SK-N-SH treated with all-trans-retinoic acid at 6 μM for 48 hours (cell line): ENCODE measurements at regions not wholly inside any gene's neighbourhood (a gene's known extent, or its start where the extent isn't known, plus 50 kb on each side); places are given as distances from the start of the nearest gene placed in this dataset.

Experiments
- ATAC-seq: fragments of 200-7000 bp; cut with Tn5 transposase; 3 replicates; pipeline ENCODE4 v1.9.1; 2020; ENCODE audit warnings: mild to moderate bottlenecking, moderate library complexity
- ARNTL ChIP-seq: fragments of 450-650 bp; formaldehyde crosslinking; IDR thresholded peaks from 2 replicates; pipeline ENCODE4 v1.5.0; 2020; ENCODE audit warnings: low read depth, mild to moderate bottlenecking, moderate library complexity, borderline replicate concordance
- BACH2 ChIP-seq: fragments of 250-450 bp; sonication (Bioruptor Pico); IDR thresholded peaks from 2 replicates; pipeline ENCODE4 v1.9.0; 2021; ENCODE audit warnings: mild to moderate bottlenecking, borderline replicate concordance
- CSDC2 ChIP-seq: fragments of 250-450 bp; sonication (Bioruptor Pico); IDR thresholded peaks from 2 replicates; pipeline ENCODE4 v1.5.0; 2020; ENCODE audit warnings: mild to moderate bottlenecking, moderate library complexity
- CSRNP3 ChIP-seq: fragments of 250-450 bp; sonication (Bioruptor Pico); IDR thresholded peaks from 2 replicates; pipeline ENCODE4 v1.5.1; 2021; ENCODE audit warnings: mild to moderate bottlenecking, moderate library complexity
- ESRRG ChIP-seq: fragments of 250-450 bp; sonication (Bioruptor Pico); IDR thresholded peaks from 2 replicates; pipeline ENCODE4 v1.6.1; 2021; ENCODE audit warnings: mild to moderate bottlenecking
- GLIS3 ChIP-seq: fragments of 250-450 bp; sonication (Bioruptor Pico); IDR thresholded peaks from 2 replicates; pipeline ENCODE4 v1.5.0; 2020; ENCODE audit warnings: mild to moderate bottlenecking, moderate library complexity
- ISL1 ChIP-seq: fragments of 250-450 bp; sonication (Bioruptor Pico); IDR thresholded peaks from 2 replicates; pipeline ENCODE4 v2.1.2; 2022; ENCODE audit warnings: mild to moderate bottlenecking, moderate library complexity
- OSR1 ChIP-seq: fragments of 250-450 bp; sonication (Bioruptor Pico); IDR thresholded peaks from 2 replicates; pipeline ENCODE4 v1.8.0; 2022; ENCODE audit warnings: moderate library complexity, mild to moderate bottlenecking, inconsistent platforms
- PATZ1 ChIP-seq: fragments of 250-450 bp; sonication (Bioruptor Pico); IDR thresholded peaks from 2 replicates; pipeline ENCODE4 v1.8.0; 2020; ENCODE audit warnings: mild to moderate bottlenecking, moderate library complexity, borderline replicate concordance
- POU6F1 ChIP-seq: fragments of 250-450 bp; sonication (Bioruptor Pico); IDR thresholded peaks from 2 replicates; pipeline ENCODE4 v1.8.0; 2021; ENCODE audit warnings: low read depth, mild to moderate bottlenecking, moderate library complexity, borderline replicate concordance
- PPARA ChIP-seq: fragments of 250-450 bp; sonication (Bioruptor Pico); IDR thresholded peaks from 2 replicates; pipeline ENCODE4 v1.5.0; 2020; ENCODE audit warnings: mild to moderate bottlenecking, borderline replicate concordance
- RARB ChIP-seq: fragments of 250-450 bp; sonication (Bioruptor Pico); IDR thresholded peaks from 2 replicates; pipeline ENCODE4 v1.8.0; 2021; ENCODE audit warnings: mild to moderate bottlenecking, moderate library complexity
- SNAI2 ChIP-seq: fragments of 250-450 bp; sonication (Bioruptor Pico); IDR thresholded peaks from 2 replicates; pipeline ENCODE4 v1.5.0; 2020; ENCODE audit warnings: mild to moderate bottlenecking, moderate library complexity
- TCF4 ChIP-seq: fragments of 250-450 bp; sonication (Bioruptor Pico); IDR thresholded peaks from 2 replicates; pipeline ENCODE4 v1.8.0; 2021; ENCODE audit warnings: mild to moderate bottlenecking, moderate library complexity, borderline replicate concordance
- TOX ChIP-seq: fragments of 250-450 bp; sonication (Bioruptor Pico); IDR thresholded peaks from 2 replicates; pipeline ENCODE4 v1.8.0; 2021; ENCODE audit warnings: mild to moderate bottlenecking, moderate library complexity, borderline replicate concordance
- TSHZ2 ChIP-seq: fragments of 250-450 bp; sonication (Bioruptor Pico); IDR thresholded peaks from 2 replicates; pipeline ENCODE4 v1.5.0; 2020; ENCODE audit warnings: mild to moderate bottlenecking, moderate library complexity
- ZC3H10 ChIP-seq: fragments of 250-450 bp; sonication (Bioruptor Pico); IDR thresholded peaks from 2 replicates; pipeline ENCODE4 v1.5.1; 2021; ENCODE audit warnings: mild to moderate bottlenecking, moderate library complexity
- ZFP3 ChIP-seq: fragments of 250-450 bp; sonication (Bioruptor Pico); IDR thresholded peaks from 2 replicates; pipeline ENCODE4 v1.5.0; 2020; ENCODE audit warnings: mild to moderate bottlenecking, moderate library complexity
- ZFP30 ChIP-seq: fragments of 450-650 bp; formaldehyde crosslinking; IDR thresholded peaks from 2 replicates; pipeline ENCODE4 v1.5.0; 2022; ENCODE audit warnings: mild to moderate bottlenecking, moderate library complexity
- ZNF565 ChIP-seq: fragments of 450-650 bp; formaldehyde crosslinking; conservative IDR thresholded peaks from 2 replicates; pipeline ENCODE4 v1.5.0; 2020; ENCODE audit warnings: low read depth, mild to moderate bottlenecking, moderate library complexity
- ZNF8 ChIP-seq: fragments of 450-650 bp; formaldehyde crosslinking; IDR thresholded peaks from 2 replicates; pipeline ENCODE4 v1.5.0; 2020; ENCODE audit warnings: mild to moderate bottlenecking, moderate library complexity
- TF ChIP-seq, protein P1 (sequence below): fragments of 250-450 bp; sonication (Bioruptor Pico); IDR thresholded peaks from 2 replicates; pipeline ENCODE4 v1.5.1; 2020; ENCODE audit warnings: low read depth, mild to moderate bottlenecking, moderate library complexity

DNA sequence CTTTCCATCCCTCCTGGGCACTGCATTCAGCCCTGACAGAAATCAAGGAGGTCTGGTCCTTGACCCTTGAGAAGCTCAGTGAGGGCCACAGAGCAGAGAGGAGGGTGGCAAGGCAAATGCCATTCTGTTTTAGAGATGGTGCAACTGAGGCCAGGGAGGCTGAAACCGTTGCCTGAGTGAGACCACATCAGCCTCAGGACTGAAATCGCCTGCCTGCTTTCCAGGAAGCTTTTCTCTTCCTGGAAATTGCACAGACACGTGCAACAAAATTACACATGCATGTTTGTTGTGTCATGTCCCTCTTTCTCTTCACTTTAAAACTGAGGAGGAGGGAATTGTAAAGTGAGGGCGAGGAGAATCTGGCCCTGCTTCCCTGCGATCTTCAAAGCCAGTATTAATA, 113.7 kb upstream of the PDE10A start:
- no peak for ATAC-seq
- TF ChIP-seq ZNF565 (no peak), ESRRG (no peak), ZFP3 (no peak), TCF4 (CRISPR knock-in tag) (no peak), BACH2 (CRISPR knock-in tag) (no peak), POU6F1 (CRISPR knock-in tag) (no peak), RARB (CRISPR knock-in tag) (no peak), TSHZ2 (CRISPR knock-in tag) (no peak), CSRNP3 (CRISPR knock-in tag) (no peak), OSR1 (CRISPR knock-in tag) (no peak), ARNTL (CRISPR knock-in tag) (no peak), ZNF8 (CRISPR knock-in tag) (no peak), ISL1 (CRISPR knock-in tag) (no peak), TOX (CRISPR knock-in tag) (no peak), ZC3H10 (CRISPR knock-in tag) (no peak), ZFP30 (CRISPR knock-in tag) (no peak), PPARA (CRISPR knock-in tag) (no peak), PATZ1 (CRISPR knock-in tag) (no peak), SNAI2 (CRISPR knock-in tag) (no peak)
- TF ChIP-seq, protein P1, sequence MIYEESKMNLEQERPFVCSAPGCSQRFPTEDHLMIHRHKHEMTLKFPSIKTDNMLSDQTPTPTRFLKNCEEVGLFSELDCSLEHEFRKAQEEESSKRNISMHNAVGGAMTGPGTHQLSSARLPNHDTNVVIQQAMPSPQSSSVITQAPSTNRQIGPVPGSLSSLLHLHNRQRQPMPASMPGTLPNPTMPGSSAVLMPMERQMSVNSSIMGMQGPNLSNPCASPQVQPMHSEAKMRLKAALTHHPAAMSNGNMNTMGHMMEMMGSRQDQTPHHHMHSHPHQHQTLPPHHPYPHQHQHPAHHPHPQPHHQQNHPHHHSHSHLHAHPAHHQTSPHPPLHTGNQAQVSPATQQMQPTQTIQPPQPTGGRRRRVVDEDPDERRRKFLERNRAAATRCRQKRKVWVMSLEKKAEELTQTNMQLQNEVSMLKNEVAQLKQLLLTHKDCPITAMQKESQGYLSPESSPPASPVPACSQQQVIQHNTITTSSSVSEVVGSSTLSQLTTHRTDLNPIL (CRISPR knock-in tag), result no peak

DNA sequence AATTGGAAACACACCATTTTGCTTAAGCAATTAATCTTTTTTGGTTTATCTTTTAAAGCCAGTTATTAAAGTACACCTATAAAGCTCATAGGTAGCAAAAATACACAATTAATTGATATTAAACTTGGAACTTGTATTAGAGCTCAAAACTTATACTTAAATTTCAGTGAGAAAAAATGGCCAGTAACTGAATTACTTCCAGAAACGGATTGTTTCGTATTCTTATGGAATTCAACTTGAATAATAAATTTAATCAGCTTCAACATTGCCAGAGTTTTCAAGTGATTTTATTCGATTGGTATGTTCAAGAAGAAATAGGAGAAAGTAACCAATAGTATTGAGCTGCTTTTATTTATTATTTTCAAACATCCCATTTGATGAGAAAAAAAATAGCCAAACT, 112.7 kb upstream of the PDE10A start:
- TF ChIP-seq ZFP3 (no peak), TOX (CRISPR knock-in tag) (no peak), RARB (CRISPR knock-in tag) (no peak), ARNTL (CRISPR knock-in tag) (no peak), ZNF8 (CRISPR knock-in tag) (no peak), ESRRG (no peak), TCF4 (CRISPR knock-in tag) (no peak), GLIS3 (CRISPR knock-in tag) (no peak), BACH2 (CRISPR knock-in tag) (no peak), SNAI2 (CRISPR knock-in tag) (no peak), PPARA (CRISPR knock-in tag) (no peak), ZNF565 (no peak), CSDC2 (CRISPR knock-in tag) (no peak), OSR1 (CRISPR knock-in tag) (no peak), ZC3H10 (CRISPR knock-in tag) (no peak), TSHZ2 (CRISPR knock-in tag) (no peak)
- TF ChIP-seq, protein P1 (CRISPR knock-in tag), result no peak
- ATAC-seq, result no peak
